ENCODE measurements at regions not wholly inside any gene's neighbourhood (a gene's known extent, or its start where the extent isn't known, plus 50 kb on each side); places are given as distances from the start of the nearest gene placed in this dataset.

GRCh38 chr14:101635749-101636560 is 74.7 kb downstream of the DIO3 start:
- H3K36me3 ChIP-seq (replicated peaks in 1 of 2; ENCODE audit: control insufficient read depth in 1 of 2, insufficient read depth in 2 of 2, low read length in 1 of 2): no peaks in the 10 kb centered on the region

GRCh38 chr14:101639241-101639833 is 78.0 kb downstream of the DIO3 start:
- H3K27ac ChIP-seq (ENCODE audit: low read depth in 2 of 2, low read length in 1 of 2): no peak overlapping the region
- ChIA-PET POLR2A (no interaction called here), CTCF (interaction anchor here (0.7 to 4.1 kb wide), 4 partner anchors 10 to 463 kb away, joined by 3 to 25 read pairs (median 4); no protein-coding TSS in a partner anchor)
- H3F3A ChIP-seq (replicated peaks; ENCODE audit: insufficient read depth): no peaks in the 10 kb centered on the region
- TF ChIP-seq FOXJ3 (CRISPR knock-in tag; IDR thresholded peaks at IDR 0.05) (no peak), MXI1 (IDR thresholded peaks at IDR 0.05; ENCODE audit: low read depth, low read length) (no peak), IRF3 (IDR thresholded peaks at IDR 0.05; ENCODE audit: low read depth, low read length) (no peak)
- H3K9me3 ChIP-seq: 0 out of 2 replicates have a peak, but pooled peaks cover 3% of the 10 kb centered on the region
- H2AFZ ChIP-seq (ENCODE audit: low read depth): no peak overlapping the region
- H3K9me2 ChIP-seq: no peaks in the 10 kb centered on the region
- H3K9ac ChIP-seq: no peak overlapping the region
- H3K79me2 ChIP-seq (ENCODE audit: insufficient read depth): no peaks in the 10 kb centered on the region
- H3K4me3 ChIP-seq (ENCODE audit: low read depth in 2 of 2, low read length in 1 of 2): no peak overlapping the region
- DNase-seq: no peak
- no peaks in the 10 kb centered on the region; a peak in 1 of 4 replicates for H3K4me1 ChIP-seq (ENCODE audit: control insufficient read depth in 1 of 2, insufficient read depth in 2 of 2, low read depth in 1 of 2, low read length in 1 of 2)
- no peak overlapping the region for H3K4me2 ChIP-seq
- no peaks in the 10 kb centered on the region for H3K36me3 ChIP-seq (replicated peaks in 1 of 2; ENCODE audit: control insufficient read depth in 1 of 2, insufficient read depth in 2 of 2, low read length in 1 of 2)
- no peaks in the 10 kb centered on the region; the same call in 1 of the 2 replicates for H3K27me3 ChIP-seq (ENCODE audit: insufficient read depth)
- WGBS (ENCODE audit: low lambda C conversion rate): 48% methylated on average over 9 of the region's 9 CpGs
- no peaks in the 10 kb centered on the region for H4K20me1 ChIP-seq (ENCODE audit: insufficient read depth)

More at GRCh38 chr14:101635749-101636560, 74.7 kb downstream of the DIO3 start:
- Histone ChIP-seq H3K27me3 (ENCODE audit: insufficient read depth) (no peaks in the 10 kb centered on the region; the same call in none of the 2 replicates), H2AFZ (ENCODE audit: low read depth) (no peak overlapping the region), H3K79me2 (ENCODE audit: insufficient read depth) (no peaks in the 10 kb centered on the region), H3K4me3 (ENCODE audit: low read depth in 2 of 2, low read length in 1 of 2) (no peak overlapping the region), H3K4me1 (ENCODE audit: control insufficient read depth in 1 of 2, insufficient read depth in 2 of 2, low read depth in 1 of 2, low read length in 1 of 2) (no peaks in the 10 kb centered on the region; a peak in 2 of 4 replicates), H4K20me1 (ENCODE audit: insufficient read depth) (no peaks in the 10 kb centered on the region), H3K9me2 (no peaks in the 10 kb centered on the region), H3F3A (replicated peaks; ENCODE audit: insufficient read depth) (no peaks in the 10 kb centered on the region), H3K9me3 (no peaks in the 10 kb centered on the region), H3K9ac (no peak overlapping the region), H3K4me2 (no peak overlapping the region), H3K27ac (ENCODE audit: low read depth in 2 of 2, low read length in 1 of 2) (no peak overlapping the region)
- POLR2A ChIA-PET: no interaction called here
- DNase-seq: peak; percentile 16
- TF ChIP-seq USF1 (IDR thresholded peaks at IDR 0.05; ENCODE audit: borderline replicate concordance, low read depth) (no peak), CTCF (IDR thresholded peaks at IDR 0.05) (0 out of 2 replicates have a peak, but pooled peaks have one; percentile 14), ELF1 (IDR thresholded peaks at IDR 0.05) (no peak)
- CTCF ChIA-PET: interaction anchor here (1.5 kb wide), 1 partner anchor 71 kb away, joined by 3 read pairs; no protein-coding TSS in a partner anchor
- 67% methylated on average over 14 of the region's 18 CpGs for WGBS (ENCODE audit: low lambda C conversion rate)

Measured in SK-N-SH (cell line).